Breast epithelium (tissue), 3 donors: ENCODE measurements at regions not wholly inside any gene's neighbourhood (a gene's known extent, or its start where the extent isn't known, plus 50 kb on each side); places are given as distances from the start of the nearest gene placed in this dataset.

Experiments used
- POLR2A ChIP-seq: fragments of 450-650 bp; IDR thresholded peaks from one replicate; pipeline ENCODE4 v1.6.1; 2016; ENCODE audit warnings: antibody characterized with exemption, mild to moderate bottlenecking, moderate library complexity
- TF ChIP-seq, protein P1 (sequence below), 3 donors: fragments of 450-650 bp; IDR thresholded peaks; one replicate each; pipeline ENCODE4 v1.5.1; 2016 to 2017; ENCODE audit warnings: antibody characterized with exemption in 3 of 3, mild to moderate bottlenecking in 3 of 3, moderate library complexity in 3 of 3

DNA sequence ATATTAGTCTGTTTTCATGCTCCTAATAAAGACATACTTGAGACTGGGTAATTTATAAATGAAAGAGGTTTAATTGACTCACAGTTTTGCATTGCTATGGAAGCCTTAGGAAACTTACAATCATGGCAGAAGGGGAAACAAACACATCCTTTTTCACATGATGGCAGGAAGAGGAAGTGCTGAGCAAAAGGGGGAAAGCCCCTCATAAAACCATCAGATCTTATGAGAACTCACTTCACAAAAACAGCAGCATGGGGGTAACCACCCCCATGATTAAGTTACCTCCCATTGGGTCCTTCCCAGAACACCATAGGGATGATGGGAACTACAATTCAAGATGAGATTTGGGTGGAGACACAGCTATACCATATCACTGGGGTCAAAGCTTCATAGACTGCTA, 254.2 kb downstream of the ERMARD start:
- no peak for TF ChIP-seq POLR2A
- TF ChIP-seq, protein P1, sequence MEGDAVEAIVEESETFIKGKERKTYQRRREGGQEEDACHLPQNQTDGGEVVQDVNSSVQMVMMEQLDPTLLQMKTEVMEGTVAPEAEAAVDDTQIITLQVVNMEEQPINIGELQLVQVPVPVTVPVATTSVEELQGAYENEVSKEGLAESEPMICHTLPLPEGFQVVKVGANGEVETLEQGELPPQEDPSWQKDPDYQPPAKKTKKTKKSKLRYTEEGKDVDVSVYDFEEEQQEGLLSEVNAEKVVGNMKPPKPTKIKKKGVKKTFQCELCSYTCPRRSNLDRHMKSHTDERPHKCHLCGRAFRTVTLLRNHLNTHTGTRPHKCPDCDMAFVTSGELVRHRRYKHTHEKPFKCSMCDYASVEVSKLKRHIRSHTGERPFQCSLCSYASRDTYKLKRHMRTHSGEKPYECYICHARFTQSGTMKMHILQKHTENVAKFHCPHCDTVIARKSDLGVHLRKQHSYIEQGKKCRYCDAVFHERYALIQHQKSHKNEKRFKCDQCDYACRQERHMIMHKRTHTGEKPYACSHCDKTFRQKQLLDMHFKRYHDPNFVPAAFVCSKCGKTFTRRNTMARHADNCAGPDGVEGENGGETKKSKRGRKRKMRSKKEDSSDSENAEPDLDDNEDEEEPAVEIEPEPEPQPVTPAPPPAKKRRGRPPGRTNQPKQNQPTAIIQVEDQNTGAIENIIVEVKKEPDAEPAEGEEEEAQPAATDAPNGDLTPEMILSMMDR (IDR thresholded peaks at IDR 0.05) = no peak
